ENCODE measurements at regions not wholly inside any gene's neighbourhood (a gene's known extent, or its start where the extent isn't known, plus 50 kb on each side); places are given as distances from the start of the nearest gene placed in this dataset.
"Not testable (repeated sequence)": the region's sequence is repeated elsewhere in the genome, so short reads cannot be mapped to it uniquely, and the experiment has no call there.

- DNase-seq (ENCODE audit: low read depth): not testable (repeated sequence)
Measured at GRCh38 chr12:131645557-131645956, 65.3 kb upstream of the SFSWAP start.

GRCh38 chr12:131646444-131646843, 64.4 kb upstream of the SFSWAP start:
- DNase-seq (ENCODE audit: low read depth): not testable (repeated sequence)

- DNase-seq (ENCODE audit: low read depth): no peak
Measured at GRCh38 chr12:131647667-131648066, 63.2 kb upstream of the SFSWAP start.

- DNase-seq (ENCODE audit: low read depth): not testable (repeated sequence)
Measured at GRCh38 chr12:131655469-131656174, 55.3 kb upstream of the SFSWAP start.

GRCh38 chr12:131656796-131657195, 54.1 kb upstream of the SFSWAP start:
- DNase-seq (ENCODE audit: low read depth): not testable (repeated sequence)

GRCh38 chr12:131658605-131659004, 52.3 kb upstream of the SFSWAP start:
- DNase-seq (ENCODE audit: low read depth): not testable (repeated sequence)

GRCh38 chr12:131659484-131659883, 51.4 kb upstream of the SFSWAP start:
- DNase-seq (ENCODE audit: low read depth): not testable (repeated sequence)

GRCh38 chr12:131659976-131660375, 50.9 kb upstream of the SFSWAP start:
- DNase-seq (ENCODE audit: low read depth): not testable (repeated sequence)

- not testable (repeated sequence) for DNase-seq (ENCODE audit: low read depth)
Measured at GRCh38 chr12:131660401-131660800, 50.5 kb upstream of the SFSWAP start.
